HG02571 (cell line): ENCODE measurements at regions not wholly inside any gene's neighbourhood (a gene's known extent, or its start where the extent isn't known, plus 50 kb on each side); places are given as distances from the start of the nearest gene placed in this dataset.

ENCODE experiments used
- ATAC-seq: cut with Tn5 transposase; IDR thresholded peaks from one replicate; pipeline ENCODE4 v1.9.1; 2021; ENCODE audit warnings: mild to moderate bottlenecking, moderate library complexity; ENCODE audit not compliant: unreplicated experiment

- ATAC-seq = no peak
Measured at GRCh38 chr11:93248602-93249001, 50.8 kb upstream of the SLC36A4 start.

DNA sequence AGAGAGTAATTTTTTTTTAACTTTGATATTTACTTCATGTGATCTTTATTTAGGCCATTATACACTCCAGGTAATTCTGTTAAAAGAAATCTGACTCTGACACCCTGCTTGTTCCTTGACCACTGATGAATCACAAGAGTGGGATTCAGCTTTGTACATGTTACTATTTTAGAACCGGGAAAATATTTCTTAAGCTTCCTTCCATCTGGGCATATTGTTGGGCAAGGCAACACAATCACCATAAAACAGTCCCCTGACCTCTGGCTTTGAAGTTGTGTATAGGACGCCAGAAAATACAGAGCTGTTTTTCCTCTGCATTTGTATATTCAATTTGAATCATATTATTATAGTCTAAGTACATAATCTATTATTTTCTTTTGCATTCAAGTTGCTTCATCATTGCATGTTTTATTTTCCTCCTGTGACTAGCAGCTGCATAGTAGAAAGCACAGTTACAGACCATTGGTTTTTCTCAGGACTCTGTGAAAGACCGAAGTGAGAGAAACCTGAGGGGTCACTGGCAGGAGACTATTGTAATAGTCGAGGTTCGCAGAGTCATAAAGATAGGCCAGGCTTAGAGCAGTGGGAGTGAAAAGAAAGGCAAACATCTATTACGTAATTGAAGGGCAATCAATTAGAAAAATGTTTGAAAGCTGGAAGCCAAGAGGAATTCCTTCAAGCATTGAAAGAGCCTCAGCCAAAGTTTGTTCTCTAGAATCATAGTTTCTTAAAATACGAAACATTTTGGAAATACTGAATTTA is 51.8 kb upstream of the SLC36A4 start:
- ATAC-seq = no peak

DNA sequence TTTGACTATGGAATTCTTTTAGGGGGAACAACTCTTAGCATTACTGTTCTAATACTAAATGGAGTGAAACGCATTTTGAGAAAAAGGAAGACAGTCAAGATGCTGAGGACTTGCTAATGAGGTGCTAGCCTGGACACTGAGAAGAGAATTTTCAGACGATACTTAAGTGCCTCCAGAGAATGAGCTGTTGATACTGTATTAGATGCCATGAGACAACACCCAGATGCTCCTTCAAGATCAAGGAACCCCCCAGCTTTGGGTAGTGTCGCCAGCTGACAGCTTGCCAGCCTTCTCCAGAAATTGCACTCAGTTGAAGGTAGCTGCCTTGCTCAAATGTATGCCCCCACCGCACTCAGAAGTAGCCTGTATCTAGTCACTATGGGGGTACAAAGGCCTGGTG is 52.5 kb upstream of the SLC36A4 start:
- no peak for ATAC-seq

GRCh38 chr11:93251922-93252321 is 54.1 kb upstream of the SLC36A4 start:
- no peak for ATAC-seq

GRCh38 chr11:93253111-93253510 is 55.3 kb upstream of the SLC36A4 start:
- no peak for ATAC-seq

- ATAC-seq = no peak
Measured at GRCh38 chr11:93256623-93257022, 58.8 kb upstream of the SLC36A4 start.

- ATAC-seq = no peak
Measured at GRCh38 chr11:93267383-93267782, 63.2 kb upstream of the DEUP1 start.

GRCh38 chr11:93268287-93269040 is 62.1 kb upstream of the DEUP1 start:
- no peak for ATAC-seq

GRCh38 chr11:93271596-93271995 is 58.9 kb upstream of the DEUP1 start:
- ATAC-seq = no peak

DNA sequence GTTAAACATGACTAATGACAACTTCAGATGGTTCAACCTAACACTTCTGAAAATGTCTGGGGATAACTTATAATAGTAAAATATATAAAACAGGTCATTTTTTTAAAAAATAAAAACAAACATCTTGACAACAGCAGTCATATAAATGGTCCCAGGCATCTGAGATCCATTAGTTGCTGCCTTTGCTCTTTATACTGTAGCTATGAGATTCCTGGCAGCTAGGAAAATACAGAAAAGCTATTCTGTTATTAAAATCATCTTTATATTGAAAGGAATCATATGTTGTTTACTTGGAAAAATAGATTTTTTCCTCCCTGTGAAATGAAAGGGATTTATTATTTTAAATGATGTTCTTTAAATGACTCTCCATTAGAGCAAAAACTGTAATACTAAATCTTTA is 55.7 kb upstream of the DEUP1 start:
- ATAC-seq = no peak

DNA sequence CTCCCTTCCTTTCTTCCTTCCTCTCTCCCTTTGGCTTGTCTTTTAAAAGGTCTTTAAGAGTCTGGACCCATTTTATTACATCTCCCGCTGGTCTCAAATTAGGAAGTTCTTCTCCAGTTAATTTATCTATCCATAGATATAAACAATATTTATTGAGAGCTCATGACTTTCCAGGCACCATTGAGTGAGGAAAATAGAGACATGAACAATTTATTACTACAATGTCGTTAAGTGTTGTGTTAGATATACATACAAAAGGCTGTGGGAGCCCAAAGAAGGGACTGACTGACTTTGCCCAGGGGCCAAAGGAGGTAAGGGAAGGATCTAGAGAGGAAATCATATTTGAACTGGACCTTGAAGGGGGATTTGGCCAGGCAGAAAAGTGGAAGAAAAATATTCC is 51.6 kb upstream of the DEUP1 start:
- no peak for ATAC-seq

- peak; percentile 64 for ATAC-seq
Measured at GRCh38 chr11:93279851-93280347, 50.6 kb upstream of the DEUP1 start.
